K562 (cell line): ENCODE measurements at regions not wholly inside any gene's neighbourhood (a gene's known extent, or its start where the extent isn't known, plus 50 kb on each side); places are given as distances from the start of the nearest gene placed in this dataset.

Experiments used
- ATAC-seq: fragments of 200-7000 bp; cut with Tn5 transposase; 3 replicates; pipeline ENCODE4 v1.9.1; 2020; ENCODE audit warnings: moderate library complexity
- BruUV-seq: library from RNA; stranded (reverse); fragments of 400-500 nt; replicated peaks from 2 replicates; lab custom pipeline; 2021; lab: Mats Ljungman, UMichigan
- CTCF ChIA-PET: fragments of 300-600 bp; formaldehyde crosslinking; extraction: SDS; loops from one replicate; lab custom pipeline; 2021; ENCODE audit warnings: low intra/inter-chr PET ratio; lab: Yijun Ruan, JAX
- POLR2A ChIA-PET: fragments of 300-600, 350-650 bp; sonication (Branson Sonifier 250); formaldehyde crosslinking; extraction: SDS; loops from one replicate; lab custom pipeline; 2021; ENCODE audit warnings: antibody characterized with exemption, inconsistent platforms; lab: Yijun Ruan, JAX
- DNase-seq, 4 experiments: peaks; one replicate each; pipeline versions ENCODE4 v3.0.0 to v3.0.0-alpha.2; 2011 to 2018; ENCODE audit warnings: low spot score in 3 of 4, mixed read lengths in 3 of 4; ENCODE audit errors: extremely low read depth in 1 of 4
- FAIRE-seq: peaks from 2 replicates; lab custom pipeline; 2011; peaks lifted over from hg19 to GRCh38; lab: Jason Lieb, UNC
- H2AFZ ChIP-seq: 2 replicates; pipeline ENCODE4 v1.6.0; 2011; ENCODE audit warnings: low read depth, low read length, control low read depth, inconsistent platforms
- H3K27ac ChIP-seq: fragments of 200-600 bp; 3 replicates; pipeline ENCODE4 v1.8.0; 2011; ENCODE audit warnings: low read depth, mild to moderate bottlenecking, control low read depth, inconsistent platforms, low read length, moderate library complexity, mixed read lengths; ENCODE audit errors: extremely low read depth
- H3K27me3 ChIP-seq, 2 experiments: fragments of 300-600 bp in 1 of 2; 2 replicates in 1 of 2; 3 replicates in 1 of 2; pipeline versions ENCODE4 v1.6.0 to v1.8.0; 2011; ENCODE audit warnings: inconsistent platforms in 2 of 2, low read length in 2 of 2, mild to moderate bottlenecking in 1 of 2, mixed read lengths in 1 of 2, moderate library complexity in 1 of 2; ENCODE audit not compliant: control insufficient read depth in 2 of 2, insufficient read depth in 2 of 2
- H3K36me3 ChIP-seq: fragments of 300-600 bp; 3 replicates; pipeline ENCODE4 v1.8.0; 2011; ENCODE audit warnings: mild to moderate bottlenecking, low read length, inconsistent platforms; ENCODE audit not compliant: control insufficient read depth, insufficient read depth
- H3K4me1 ChIP-seq, 2 experiments: fragments of 200-600 bp in 1 of 2; replicated peaks in 1 of 2; 2 replicates in 1 of 2; 3 replicates in 1 of 2; pipeline versions ENCODE4 v1.5.1 to v1.8.0; 2011; ENCODE audit warnings: inconsistent platforms in 2 of 2, low read length in 2 of 2, mild to moderate bottlenecking in 1 of 2, mixed read lengths in 1 of 2, moderate library complexity in 1 of 2; ENCODE audit not compliant: control insufficient read depth in 2 of 2, insufficient read depth in 2 of 2
- H3K4me2 ChIP-seq: 2 replicates; pipeline ENCODE4 v1.6.1; 2011; ENCODE audit warnings: low read length, control low read depth, inconsistent platforms, mixed read lengths; ENCODE audit not compliant: insufficient read depth
- H3K4me3 ChIP-seq: fragments of 200-600 bp; sonication (generic), shearing (Covaris generic); 2 replicates; pipeline ENCODE4 v1.5.1; 2016; ENCODE audit warnings: control low read depth, inconsistent platforms
- H3K79me2 ChIP-seq: fragments of 200-600 bp; 3 replicates; pipeline ENCODE4 v1.8.0; 2011; ENCODE audit warnings: low read length, inconsistent platforms; ENCODE audit not compliant: control insufficient read depth, insufficient read depth
- H3K9ac ChIP-seq, 2 experiments: 2 replicates each; pipeline versions ENCODE4 v1.6.0 to v1.6.1; 2011; ENCODE audit warnings: low read depth in 2 of 2, low read length in 2 of 2, control low read depth in 1 of 2, inconsistent platforms in 1 of 2, mild to moderate bottlenecking in 1 of 2, mixed read lengths in 1 of 2; ENCODE audit not compliant: insufficient read depth in 1 of 2
- H3K9me1 ChIP-seq: one replicate; pipeline ENCODE4 v1.6.0; 2011; ENCODE audit warnings: inconsistent platforms, mild to moderate bottlenecking, low read length, moderate library complexity; ENCODE audit not compliant: control insufficient read depth, insufficient read depth
- H3K9me3 ChIP-seq: replicated peaks from 2 replicates; pipeline ENCODE4 v1.5.1; 2011; ENCODE audit warnings: low read depth, low read length, inconsistent platforms; ENCODE audit not compliant: control insufficient read depth, insufficient read depth
- H4K20me1 ChIP-seq: replicated peaks from 2 replicates; pipeline ENCODE4 v1.6.1; 2011; ENCODE audit warnings: low read length, inconsistent platforms, mixed read lengths; ENCODE audit not compliant: control insufficient read depth, insufficient read depth
- ARID3B ChIP-seq: fragments of 250-450 bp; sonication (Bioruptor Pico); IDR thresholded peaks from 2 replicates; pipeline ENCODE4 v1.4.0; 2020; ENCODE audit warnings: borderline replicate concordance
- BRF1 ChIP-seq: IDR thresholded peaks from 3 replicates; pipeline ENCODE4 v1.6.1; 2011; ENCODE audit warnings: borderline replicate concordance, mild to moderate bottlenecking; ENCODE audit not compliant: insufficient read length; ENCODE audit errors: extremely low read depth
- CREM ChIP-seq: IDR thresholded peaks from 2 replicates; pipeline ENCODE4 v1.6.1; 2014; ENCODE audit warnings: antibody characterized with exemption, low read depth
- CXXC5 ChIP-seq: fragments of 250-450 bp; sonication (Bioruptor Pico); IDR thresholded peaks from 2 replicates; pipeline ENCODE4 v1.8.0; 2022; ENCODE audit warnings: inconsistent platforms, mild to moderate bottlenecking, moderate library complexity
- GABPA ChIP-seq: fragments of 200-800 bp; sonication (Bioruptor generic); conservative IDR thresholded peaks from 2 replicates; pipeline ENCODE4 v1.6.1; 2016; ENCODE audit warnings: low read depth, missing genetic modification characterization, missing compliant biosample characterization
- GATAD2A ChIP-seq: fragments of 450-650 bp; IDR thresholded peaks from 2 replicates; pipeline ENCODE4 v1.6.1; 2017
- GTF2A2 ChIP-seq: IDR thresholded peaks from 2 replicates; pipeline ENCODE4 v1.6.1; 2016; ENCODE audit warnings: mild to moderate bottlenecking, missing genetic modification characterization, missing compliant biosample characterization
- ILK ChIP-seq: fragments of 450-650 bp; IDR thresholded peaks from 2 replicates; pipeline ENCODE4 v1.6.1; 2016; ENCODE audit warnings: missing genetic modification characterization, low read depth, mild to moderate bottlenecking, missing compliant biosample characterization, moderate library complexity, borderline replicate concordance
- JUNB ChIP-seq: fragments of 450-650 bp; formaldehyde crosslinking; conservative IDR thresholded peaks from 2 replicates; pipeline ENCODE4 v1.4.0; 2020; ENCODE audit warnings: mild to moderate bottlenecking
- MTF1 ChIP-seq: fragments of 250-450 bp; sonication (Bioruptor Pico); IDR thresholded peaks from 2 replicates; pipeline ENCODE4 v1.9.0; 2021; ENCODE audit warnings: moderate library complexity, mild to moderate bottlenecking, inconsistent platforms, borderline replicate concordance
- NCOA6 ChIP-seq: fragments of 450-650 bp; IDR thresholded peaks from 2 replicates; pipeline ENCODE4 v1.6.1; 2017; ENCODE audit warnings: mild to moderate bottlenecking
- PPARD ChIP-seq: fragments of 250-450 bp; sonication (Bioruptor Pico); IDR thresholded peaks from 2 replicates; pipeline ENCODE4 v1.8.0; 2022; ENCODE audit warnings: inconsistent platforms, mild to moderate bottlenecking, moderate library complexity
- RUNX1 ChIP-seq: sonication (generic); IDR thresholded peaks from 2 replicates; pipeline ENCODE4 v1.6.1; 2016; ENCODE audit warnings: antibody characterized with exemption, low read depth
- SNIP1 ChIP-seq: fragments of 450-650 bp; IDR thresholded peaks from 2 replicates; pipeline ENCODE4 v1.7.1; 2017; ENCODE audit warnings: low read depth, mild to moderate bottlenecking
- STAT6 ChIP-seq: sonication (generic); formaldehyde crosslinking; IDR thresholded peaks from 2 replicates; pipeline ENCODE4 v1.8.1; 2023; ENCODE audit warnings: mild to moderate bottlenecking, missing genetic modification reagents
- TCF7L2 ChIP-seq: fragments of 150-350 bp; IDR thresholded peaks from 2 replicates; pipeline ENCODE4 v1.6.1; 2016; ENCODE audit warnings: low read depth, mild to moderate bottlenecking, low read length, moderate library complexity
- ZNF121 ChIP-seq: sonication (generic); formaldehyde crosslinking; conservative IDR thresholded peaks from 2 replicates; pipeline ENCODE4 v1.8.0; 2022; ENCODE audit warnings: missing genetic modification reagents
- ZNF232 ChIP-seq: sonication (generic); formaldehyde crosslinking; IDR thresholded peaks from 2 replicates; pipeline ENCODE4 v1.8.0; 2022; ENCODE audit warnings: mild to moderate bottlenecking, missing genetic modification reagents
- WGBS: fragments of 100-300 bp; shearing (Covaris generic); methylation state at CpG from one replicate; pipeline ENCODE4 v1.1.6; 2016; ENCODE audit warnings: low coverage, mixed read lengths; ENCODE audit not compliant: insufficient coverage; ENCODE audit errors: missing lambda C conversion rate; 5-methylcytosine and 5-hydroxymethylcytosine counted together
- in situ Hi-C: fragments of 300-500 bp; cut with MboI; formaldehyde crosslinking; loops from 4 replicates; pipeline ENCODE4 v1.15.0; 2018; ENCODE audit warnings: inconsistent platforms, mixed read lengths
- intact Hi-C: fragments of 100-400 bp; cut with micrococcal nuclease; formaldehyde crosslinking; loops from 2 replicates; pipeline ENCODE4 v1.14.2; 2022
- TF ChIP-seq, protein P1 (sequence below), 2 experiments: fragments of 450-650 bp; IDR thresholded peaks; 2 replicates each; pipeline ENCODE4 v1.6.1; 2016

DNA sequence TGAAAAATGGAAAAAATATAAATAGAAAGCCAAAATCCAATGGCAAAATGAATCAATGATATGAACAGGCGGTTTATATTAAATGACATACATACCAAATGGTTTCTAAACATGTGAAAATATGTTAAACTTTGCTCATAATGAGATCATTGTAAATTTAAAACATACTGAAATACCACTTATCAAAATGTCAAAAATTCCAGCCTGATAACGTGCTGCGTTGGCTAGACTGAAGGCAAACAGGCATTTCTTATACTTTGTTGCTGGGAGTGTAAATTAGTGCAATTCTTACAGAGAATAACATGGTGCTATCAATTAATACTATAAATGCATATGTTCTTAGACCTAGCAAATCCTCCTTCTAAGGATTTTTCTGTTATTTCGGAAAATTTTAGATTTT, 225.8 kb upstream of the FAM3C start:
- no peak for DNase-seq
- Histone ChIP-seq H3K9me3 (no peaks in the 10 kb centered on the region; the same call in 1 of the 2 replicates), H3K79me2 (no peaks in the 10 kb centered on the region), H3K27me3 (no peaks in the 10 kb centered on the region), H3K4me2 (no peak overlapping the region), H3K27ac (no peak overlapping the region), H3K4me3 (no peak overlapping the region), H2AFZ (no peak overlapping the region), H3K9ac (no peak overlapping the region; a peak in 1 of 4 replicates), H3K4me1 (peaks cover 0 to 2% of the 10 kb centered on the region in 2 experiments; a peak in 1 of 5 replicates), H3K9me1 (no peaks in the 10 kb centered on the region), H4K20me1 (no peaks in the 10 kb centered on the region), H3K36me3 (no peaks in the 10 kb centered on the region)
- BruUV-seq = no TSS peak
- 9% methylated on average over 4 of the region's 4 CpGs for WGBS
- CTCF ChIA-PET = no interaction called here
- no peak for FAIRE-seq
- POLR2A ChIA-PET = interaction anchor here (0.6 kb wide), 1 partner anchor 45 kb away, joined by 4 read pairs; no protein-coding TSS in a partner anchor
- in situ Hi-C loops = no loop called here
- ATAC-seq = no peak
- intact Hi-C loops = no loop called here
- no peak for TF ChIP-seq RUNX1
- no peak for TF ChIP-seq GTF2A2 (tag)
- TF ChIP-seq GATAD2A = no peak
- TF ChIP-seq ZNF232 (CRISPR knock-in tag) = no peak
- TF ChIP-seq CXXC5 (CRISPR knock-in tag) = no peak
- no peak for TF ChIP-seq SNIP1
- TF ChIP-seq NCOA6 = no peak
- no peak for TF ChIP-seq MTF1 (CRISPR knock-in tag)
- TF ChIP-seq ARID3B (CRISPR knock-in tag) = no peak
- no peak for TF ChIP-seq ZNF121 (CRISPR knock-in tag)
- TF ChIP-seq GABPA (tag) = no peak
- TF ChIP-seq STAT6 (CRISPR knock-in tag) = no peak
- TF ChIP-seq, protein P1, sequence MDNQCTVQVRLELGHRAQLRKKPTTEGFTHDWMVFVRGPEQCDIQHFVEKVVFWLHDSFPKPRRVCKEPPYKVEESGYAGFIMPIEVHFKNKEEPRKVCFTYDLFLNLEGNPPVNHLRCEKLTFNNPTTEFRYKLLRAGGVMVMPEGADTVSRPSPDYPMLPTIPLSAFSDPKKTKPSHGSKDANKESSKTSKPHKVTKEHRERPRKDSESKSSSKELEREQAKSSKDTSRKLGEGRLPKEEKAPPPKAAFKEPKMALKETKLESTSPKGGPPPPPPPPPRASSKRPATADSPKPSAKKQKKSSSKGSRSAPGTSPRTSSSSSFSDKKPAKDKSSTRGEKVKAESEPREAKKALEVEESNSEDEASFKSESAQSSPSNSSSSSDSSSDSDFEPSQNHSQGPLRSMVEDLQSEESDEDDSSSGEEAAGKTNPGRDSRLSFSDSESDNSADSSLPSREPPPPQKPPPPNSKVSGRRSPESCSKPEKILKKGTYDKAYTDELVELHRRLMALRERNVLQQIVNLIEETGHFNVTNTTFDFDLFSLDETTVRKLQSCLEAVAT (IDR thresholded peaks at IDR 0.05) = no peak
- TF ChIP-seq TCF7L2 = no peak
- TF ChIP-seq CREM = no peak
- TF ChIP-seq JUNB (CRISPR knock-in tag) = no peak
- no peak for TF ChIP-seq PPARD (CRISPR knock-in tag)
- TF ChIP-seq BRF1 = no peak
- no peak for TF ChIP-seq ILK (tag)
